B cell (primary cell): ENCODE measurements at regions not wholly inside any gene's neighbourhood (a gene's known extent, or its start where the extent isn't known, plus 50 kb on each side); places are given as distances from the start of the nearest gene placed in this dataset.
A peak's percentile ranks its signal among the peaks of the same experiment; 100 is the strongest.

ENCODE experiments used
- ATAC-seq: fragments of 200-7000 bp; cut with Tn5 transposase; one replicate; pipeline ENCODE4 v1.10.0; 2021; ENCODE audit warnings: low read depth, mild to moderate bottlenecking, moderate number of reproducible peaks, moderate library complexity
- CTCF ChIA-PET: fragments of 350-600 bp; sonication (Branson Sonifier 250); formaldehyde crosslinking; loops from one replicate; lab custom pipeline; 2021; ENCODE audit warnings: antibody characterized with exemption, inconsistent platforms; lab: Charles Lee
- POLR2A ChIA-PET: fragments of 350-600 bp; sonication (Branson Sonifier 250); formaldehyde crosslinking; loops from one replicate; lab custom pipeline; 2021; ENCODE audit warnings: antibody characterized with exemption; lab: Charles Lee
- DNase-seq: peaks from one replicate; pipeline ENCODE4 v3.0.0; 2013
- H2AFZ ChIP-seq: 2 replicates; pipeline ENCODE4 v1.6.1; 2012; ENCODE audit warnings: mild to moderate bottlenecking, low read depth, low read length; ENCODE audit not compliant: insufficient read depth, poor library complexity, severe bottlenecking
- H3K27ac ChIP-seq, 2 donors: 1 replicate in 1 of 2; 2 replicates in 1 of 2; pipeline ENCODE4 v1.5.1; 2012 to 2013; ENCODE audit warnings: low read length in 2 of 2, mild to moderate bottlenecking in 2 of 2, moderate library complexity in 1 of 2
- H3K27me3 ChIP-seq, 4 experiments: fragments of 200-600 bp in 1 of 4; sonication (generic) in 1 of 4; replicated peaks in 1 of 4; 1 replicate in 2 of 4; 2 replicates in 2 of 4; pipeline versions ENCODE4 v1.6.1 to v1.7.0; 2013 to 2016; ENCODE audit warnings: low read length in 3 of 4, mild to moderate bottlenecking in 2 of 4, mixed read lengths in 1 of 4, moderate library complexity in 1 of 4; ENCODE audit not compliant: insufficient read depth in 4 of 4, control insufficient read depth in 3 of 4; ENCODE audit errors: control extremely low read depth in 1 of 4
- H3K36me3 ChIP-seq, 2 experiments: replicated peaks in 1 of 2; 1 replicate in 1 of 2; 2 replicates in 1 of 2; pipeline versions ENCODE4 v1.6.1 to v1.7.1; 2013; ENCODE audit warnings: low read length in 1 of 2; ENCODE audit not compliant: insufficient read depth in 2 of 2, control insufficient read depth in 1 of 2; ENCODE audit errors: control extremely low read depth in 1 of 2, extremely low read depth in 1 of 2
- H3K4me1 ChIP-seq, 2 donors: fragments of 200-600 bp in 1 of 2; sonication (generic) in 1 of 2; 1 replicate in 1 of 2; 2 replicates in 1 of 2; pipeline versions ENCODE4 v1.5.1 to v1.6.1; 2013 to 2017; ENCODE audit warnings: low read length in 2 of 2; ENCODE audit not compliant: control insufficient read depth in 2 of 2, insufficient read depth in 2 of 2
- H3K4me2 ChIP-seq: replicated peaks from 2 replicates; pipeline ENCODE3; 2012; ENCODE audit warnings: mild to moderate bottlenecking, low read depth, low read length; ENCODE audit not compliant: poor library complexity, severe bottlenecking
- H3K4me3 ChIP-seq, 5 experiments: fragments of 200-600 bp in 1 of 5; sonication (generic) in 1 of 5; 1 replicate in 3 of 5; 2 replicates in 2 of 5; pipeline versions ENCODE4 v1.5.1 to v1.7.0; 2011 to 2016; ENCODE audit warnings: low read length in 4 of 5, mild to moderate bottlenecking in 4 of 5, low read depth in 2 of 5, control low read depth in 1 of 5, moderate library complexity in 1 of 5; ENCODE audit not compliant: insufficient read depth in 1 of 5; ENCODE audit errors: control extremely low read depth in 1 of 5, extremely low read depth in 1 of 5
- H3K79me2 ChIP-seq: fragments of 200-600 bp; sonication (generic); one replicate; pipeline ENCODE4 v1.6.0; 2016; ENCODE audit warnings: low read length; ENCODE audit not compliant: control insufficient read depth, insufficient read depth
- H3K9ac ChIP-seq: fragments of 200-600 bp; sonication (generic); 2 replicates; pipeline ENCODE4 v1.6.1; 2017; ENCODE audit warnings: mild to moderate bottlenecking, low read length, moderate library complexity
- H3K9me3 ChIP-seq, 3 donors: one replicate each; pipeline versions ENCODE4 v1.6.1 to v1.7.1; 2013; ENCODE audit warnings: low read length in 2 of 3; ENCODE audit not compliant: control insufficient read depth in 2 of 3, insufficient read depth in 1 of 3; ENCODE audit errors: control extremely low read depth in 1 of 3
- H4K20me1 ChIP-seq: 2 replicates; pipeline ENCODE4 v1.6.0; 2012; ENCODE audit warnings: mild to moderate bottlenecking, low read length; ENCODE audit not compliant: insufficient read depth, control insufficient read depth, poor library complexity, severe bottlenecking
- H3K27ac Mint-ChIP-seq: one replicate; pipeline ENCODE4 v1.8.0; 2021; ENCODE audit warnings: mixed read lengths
- H3K27me3 Mint-ChIP-seq: one replicate; pipeline ENCODE4 v1.8.0; 2021; ENCODE audit warnings: mixed read lengths
- H3K4me1 Mint-ChIP-seq: one replicate; pipeline ENCODE4 v1.8.0; 2021; ENCODE audit warnings: mixed read lengths
- H3K4me3 Mint-ChIP-seq: one replicate; pipeline ENCODE4 v1.8.0; 2021; ENCODE audit warnings: mixed read lengths
- H3K9me3 Mint-ChIP-seq: one replicate; pipeline ENCODE4 v1.8.0; 2022; ENCODE audit warnings: mixed read lengths; ENCODE audit not compliant: insufficient read depth
- CTCF ChIP-seq: fragments of 200-600 bp; IDR thresholded peaks from one replicate; pipeline ENCODE4 v1.8.0; 2022; ENCODE audit warnings: antibody characterized with exemption, mild to moderate bottlenecking
- EZH2 ChIP-seq: IDR thresholded peaks from 2 replicates; pipeline ENCODE4 v1.6.1; 2012; ENCODE audit warnings: borderline replicate concordance, low read depth, mild to moderate bottlenecking, moderate library complexity, low read length; ENCODE audit not compliant: insufficient read depth, poor library complexity, severe bottlenecking
- WGBS: methylation state at CpG from one replicate; pipeline ENCODE4 v1.1.5; 2013; ENCODE audit warnings: missing lambda C conversion rate; ENCODE audit not compliant: insufficient coverage; 5-methylcytosine and 5-hydroxymethylcytosine counted together
- intact Hi-C: fragments of 100-400 bp; cut with micrococcal nuclease; formaldehyde crosslinking; loops from one replicate; pipeline ENCODE4 v1.10.0; 2022

GRCh38 chr11:109972181-109972715 is 120.9 kb upstream of the ZC3H12C start:
- H3K4me2 ChIP-seq, result peak overlapping the region; percentile 44
- POLR2A ChIA-PET, result no interaction called here
- ATAC-seq, result no peak
- intact Hi-C loops, result no loop called here
- CTCF ChIA-PET, result interaction anchor here (0.9 kb wide), 1 partner anchor 28 kb away, joined by 3 read pairs; no protein-coding TSS in a partner anchor
- peaks cover 49% of the 10 kb centered on the region for H3K27me3 Mint-ChIP-seq
- H4K20me1 ChIP-seq, result no peaks in the 10 kb centered on the region
- no peak for TF ChIP-seq CTCF
- no peak for TF ChIP-seq EZH2
- H3K4me3 Mint-ChIP-seq, result peak overlapping the region; percentile 54
- peak overlapping the region in 1 of 5 experiments; percentile 35 for H3K4me3 ChIP-seq
- H3K27ac ChIP-seq, result no peak overlapping the region
- peaks cover 34% of the 10 kb centered on the region for H3K4me1 Mint-ChIP-seq
- no peaks in the 10 kb centered on the region for H3K79me2 ChIP-seq
- H3K27ac Mint-ChIP-seq, result no peak overlapping the region
- no peak overlapping the region for H2AFZ ChIP-seq
- H3K9ac ChIP-seq, result peak overlapping the region; percentile 13
- peaks cover 0 to 21% (median 17%) of the 10 kb centered on the region in 4 experiments for H3K27me3 ChIP-seq
- H3K9me3 ChIP-seq, result peaks cover 0 to 3% (median 0%) of the 10 kb centered on the region in 3 donors
- DNase-seq, result no peak
- H3K9me3 Mint-ChIP-seq, result no peaks in the 10 kb centered on the region
- no peaks in the 10 kb centered on the region for H3K36me3 ChIP-seq
- peaks cover 29 to 32% of the 10 kb centered on the region in 2 donors for H3K4me1 ChIP-seq
- WGBS, result 4% methylated on average over 3 of the region's 7 CpGs

DNA sequence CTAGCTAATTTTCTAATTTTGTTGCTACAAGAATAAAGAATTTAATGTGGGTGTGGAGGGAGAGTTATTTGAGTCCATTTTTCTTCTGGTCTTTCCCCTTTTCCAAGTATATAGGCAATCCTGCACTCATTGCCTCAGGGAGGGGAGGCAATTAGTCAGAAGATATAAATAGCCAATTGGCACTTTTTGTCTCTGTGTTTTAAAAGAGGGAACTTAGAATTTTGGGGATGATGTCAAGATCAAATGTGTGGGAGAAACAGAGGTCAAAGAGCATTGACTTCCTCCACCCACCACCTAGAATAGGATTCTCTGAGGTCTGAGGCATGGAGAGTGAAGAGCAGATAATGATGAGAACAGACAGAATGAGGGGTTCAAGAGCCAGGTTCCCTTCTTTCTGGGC is 120.3 kb upstream of the ZC3H12C start:
- no peak overlapping the region for H3K4me2 ChIP-seq
- H3K27ac ChIP-seq, result no peak overlapping the region
- ATAC-seq (no peak), DNase-seq (no peak)
- Mint-ChIP-seq H3K4me1 (peaks cover 34% of the 10 kb centered on the region), H3K4me3 (no peak overlapping the region), H3K27me3 (peaks cover 50% of the 10 kb centered on the region), H3K27ac (no peak overlapping the region), H3K9me3 (no peaks in the 10 kb centered on the region)
- no peak overlapping the region for H2AFZ ChIP-seq
- peaks cover 29 to 32% of the 10 kb centered on the region in 2 donors for H3K4me1 ChIP-seq
- no peak overlapping the region for H3K9ac ChIP-seq
- H4K20me1 ChIP-seq, result no peaks in the 10 kb centered on the region
- H3K4me3 ChIP-seq, result no peak overlapping the region
- POLR2A ChIA-PET, result no interaction called here
- intact Hi-C loops, result no loop called here
- H3K79me2 ChIP-seq, result no peaks in the 10 kb centered on the region
- H3K36me3 ChIP-seq, result no peaks in the 10 kb centered on the region
- CTCF ChIA-PET, result no interaction called here
- no peak for TF ChIP-seq EZH2
- no peak for TF ChIP-seq CTCF
- H3K9me3 ChIP-seq, result peaks cover 0 to 10% (median 0%) of the 10 kb centered on the region in 3 donors
- H3K27me3 ChIP-seq, result peaks cover 0 to 26% (median 17%) of the 10 kb centered on the region in 4 experiments
